Mesenchymal stem cell (in vitro differentiated cells and primary cell): ENCODE measurements at regions not wholly inside any gene's neighbourhood (a gene's known extent, or its start where the extent isn't known, plus 50 kb on each side); places are given as distances from the start of the nearest gene placed in this dataset.

ENCODE experiments used
- DNase-seq: peaks from one replicate; pipeline ENCODE4 v3.0.0-alpha.2; 2013
- H2AFZ ChIP-seq: one replicate; pipeline ENCODE4 v1.6.1; 2013; ENCODE audit warnings: low read depth, mild to moderate bottlenecking, control low read depth, inconsistent platforms, low read length, moderate library complexity
- H2AK5ac ChIP-seq: 2 replicates; pipeline ENCODE4 v1.6.1; 2013; ENCODE audit warnings: low read length, moderate library complexity, mild to moderate bottlenecking, inconsistent platforms; ENCODE audit not compliant: severe bottlenecking
- H2BK120ac ChIP-seq: one replicate; pipeline ENCODE4 v1.6.1; 2013; ENCODE audit warnings: low read depth, mild to moderate bottlenecking, inconsistent platforms, low read length, moderate library complexity
- H2BK12ac ChIP-seq, 2 experiments: one replicate each; pipeline ENCODE4 v1.6.1; 2013; ENCODE audit warnings: inconsistent platforms in 2 of 2, low read length in 2 of 2, mild to moderate bottlenecking in 2 of 2, moderate library complexity in 2 of 2, control low read depth in 1 of 2
- H2BK15ac ChIP-seq: one replicate; pipeline ENCODE4 v1.6.1; 2013; ENCODE audit warnings: mild to moderate bottlenecking, low read depth, inconsistent platforms; ENCODE audit not compliant: poor library complexity, severe bottlenecking
- H2BK5ac ChIP-seq: 2 replicates; pipeline ENCODE4 v1.6.1; 2013; ENCODE audit warnings: low read depth, mild to moderate bottlenecking, low read length, control low read depth, inconsistent platforms; ENCODE audit not compliant: poor library complexity, severe bottlenecking
- H3K14ac ChIP-seq, 2 experiments: one replicate each; pipeline ENCODE4 v1.6.1; 2013; ENCODE audit warnings: inconsistent platforms in 2 of 2, low read length in 2 of 2, control low read depth in 1 of 2, mild to moderate bottlenecking in 1 of 2, moderate library complexity in 1 of 2
- H3K18ac ChIP-seq, 2 experiments: one replicate each; pipeline ENCODE4 v1.6.1; 2013; ENCODE audit warnings: inconsistent platforms in 2 of 2, low read length in 2 of 2, control low read depth in 1 of 2, low read depth in 1 of 2, mild to moderate bottlenecking in 1 of 2
- H3K23ac ChIP-seq, 2 experiments: one replicate each; pipeline ENCODE4 v1.6.1; 2013; ENCODE audit warnings: inconsistent platforms in 2 of 2, low read length in 2 of 2, mild to moderate bottlenecking in 2 of 2, moderate library complexity in 2 of 2, control low read depth in 1 of 2
- H3K27ac ChIP-seq: 2 replicates; pipeline ENCODE4 v1.5.1; 2013; ENCODE audit warnings: mild to moderate bottlenecking, moderate library complexity, low read length, control low read depth, inconsistent platforms; ENCODE audit not compliant: poor library complexity, severe bottlenecking
- H3K27me3 ChIP-seq, 2 experiments: 2 replicates each; pipeline versions ENCODE4 v1.6.1 to v1.7.0; 2013; ENCODE audit warnings: low read length in 2 of 2, mild to moderate bottlenecking in 2 of 2, moderate library complexity in 2 of 2, control low read depth in 1 of 2, inconsistent platforms in 1 of 2; ENCODE audit not compliant: control insufficient read depth in 1 of 2, insufficient read depth in 1 of 2
- H3K36me3 ChIP-seq, 2 experiments: 2 replicates each; pipeline versions ENCODE4 v1.6.1 to v1.7.0; 2013; ENCODE audit warnings: low read length in 2 of 2, control low read depth in 1 of 2, inconsistent platforms in 1 of 2, low read depth in 1 of 2, mild to moderate bottlenecking in 1 of 2; ENCODE audit not compliant: insufficient read depth in 2 of 2, control insufficient read depth in 1 of 2
- H3K4ac ChIP-seq, 2 experiments: one replicate each; pipeline ENCODE4 v1.6.1; 2013; ENCODE audit warnings: inconsistent platforms in 2 of 2, low read length in 2 of 2, mild to moderate bottlenecking in 2 of 2, moderate library complexity in 2 of 2, control low read depth in 1 of 2, low read depth in 1 of 2
- H3K4me1 ChIP-seq: 2 replicates; pipeline ENCODE4 v1.6.1; 2013; ENCODE audit warnings: low read depth, low read length, control low read depth; ENCODE audit not compliant: control insufficient read depth, insufficient read depth
- H3K4me2 ChIP-seq: 2 replicates; pipeline ENCODE4 v1.6.1; 2013; ENCODE audit warnings: low read length, mild to moderate bottlenecking, inconsistent platforms; ENCODE audit not compliant: poor library complexity, severe bottlenecking
- H3K4me3 ChIP-seq, 2 experiments: 2 replicates each; pipeline versions ENCODE4 v1.5.1 to v1.7.0; 2013; ENCODE audit warnings: low read length in 2 of 2, mild to moderate bottlenecking in 2 of 2, control low read depth in 1 of 2, low read depth in 1 of 2; ENCODE audit not compliant: insufficient read depth in 1 of 2
- H3K79me1 ChIP-seq: replicated peaks from 2 replicates; pipeline ENCODE4 v1.6.1; 2013; ENCODE audit warnings: mild to moderate bottlenecking, control low read depth, low read length, inconsistent platforms; ENCODE audit not compliant: poor library complexity, severe bottlenecking
- H3K9ac ChIP-seq: 2 replicates; pipeline ENCODE4 v1.7.0; 2013; ENCODE audit warnings: mild to moderate bottlenecking, low read length, moderate library complexity
- H3K9me3 ChIP-seq: 2 replicates; pipeline ENCODE4 v1.7.0; 2013; ENCODE audit warnings: mild to moderate bottlenecking, low read length; ENCODE audit not compliant: control insufficient read depth
- H4K8ac ChIP-seq: one replicate; pipeline ENCODE4 v1.6.1; 2013; ENCODE audit warnings: inconsistent platforms, mild to moderate bottlenecking, low read length, moderate library complexity
- H4K91ac ChIP-seq: one replicate; pipeline ENCODE4 v1.6.1; 2013; ENCODE audit warnings: mild to moderate bottlenecking, low read length, inconsistent platforms
- WGBS: methylation state at CpG from one replicate; pipeline ENCODE4 v1.1.7; 2013; ENCODE audit warnings: mixed read lengths; 5-methylcytosine and 5-hydroxymethylcytosine counted together

- H3K4me1 ChIP-seq = no peaks in the 10 kb centered on the region
- H3K4me2 ChIP-seq = no peak overlapping the region
- H4K91ac ChIP-seq = no peak overlapping the region
- H2BK5ac ChIP-seq = no peak overlapping the region
- H2AK5ac ChIP-seq = no peak overlapping the region
- H2BK12ac ChIP-seq = no peak overlapping the region
- H3K27ac ChIP-seq = no peak overlapping the region
- no peak overlapping the region for H2BK120ac ChIP-seq
- H3K27me3 ChIP-seq = no peaks in the 10 kb centered on the region
- no peak overlapping the region for H3K4me3 ChIP-seq
- 94% methylated on average over 1 of the region's 3 CpGs for WGBS
- no peak overlapping the region for H3K9ac ChIP-seq
- DNase-seq = no peak
- H3K18ac ChIP-seq = no peak overlapping the region
- H3K36me3 ChIP-seq = no peaks in the 10 kb centered on the region
- no peak overlapping the region for H3K23ac ChIP-seq
- no peak overlapping the region for H3K4ac ChIP-seq
- H2AFZ ChIP-seq = no peak overlapping the region
- no peaks in the 10 kb centered on the region for H3K79me1 ChIP-seq
- no peak overlapping the region for H3K14ac ChIP-seq
- H3K9me3 ChIP-seq = peaks cover 14% of the 10 kb centered on the region
- no peak overlapping the region for H4K8ac ChIP-seq
- no peak overlapping the region for H2BK15ac ChIP-seq
These were observed 270.7 kb downstream of the SEMA3D start for GRCh38 chr7:84916161-84916560.

- WGBS = no CpG with 5 or more reads among the region's 1 CpG
- H3K36me3 ChIP-seq = no peaks in the 10 kb centered on the region
- H2BK15ac ChIP-seq = no peak overlapping the region
- no peak overlapping the region for H2BK12ac ChIP-seq
- H3K4ac ChIP-seq = no peak overlapping the region
- no peaks in the 10 kb centered on the region for H3K27me3 ChIP-seq
- H2AFZ ChIP-seq = no peak overlapping the region
- H4K91ac ChIP-seq = no peak overlapping the region
- no peak overlapping the region for H4K8ac ChIP-seq
- H3K27ac ChIP-seq = no peak overlapping the region
- no peak overlapping the region for H2BK5ac ChIP-seq
- no peak for DNase-seq
- no peaks in the 10 kb centered on the region for H3K9me3 ChIP-seq
- no peak overlapping the region for H3K18ac ChIP-seq
- H3K9ac ChIP-seq = no peak overlapping the region
- no peaks in the 10 kb centered on the region for H3K4me1 ChIP-seq
- H3K14ac ChIP-seq = no peak overlapping the region
- no peaks in the 10 kb centered on the region for H3K79me1 ChIP-seq
- H2AK5ac ChIP-seq = no peak overlapping the region
- H3K4me2 ChIP-seq = no peak overlapping the region
- no peak overlapping the region for H2BK120ac ChIP-seq
- no peak overlapping the region for H3K23ac ChIP-seq
- H3K4me3 ChIP-seq = no peak overlapping the region
These were observed 272.3 kb downstream of the SEMA3D start for GRCh38 chr7:84914598-84914997.

- Histone ChIP-seq H3K27me3 (no peaks in the 10 kb centered on the region), H3K14ac (no peak overlapping the region), H3K27ac (no peak overlapping the region), H3K4me2 (no peak overlapping the region), H4K8ac (no peak overlapping the region), H2BK5ac (no peak overlapping the region), H3K4me1 (no peaks in the 10 kb centered on the region), H3K4ac (no peak overlapping the region), H2AK5ac (no peak overlapping the region), H2AFZ (no peak overlapping the region), H3K23ac (no peak overlapping the region), H2BK12ac (no peak overlapping the region), H3K18ac (no peak overlapping the region), H3K79me1 (no peaks in the 10 kb centered on the region), H3K9me3 (no peaks in the 10 kb centered on the region), H4K91ac (no peak overlapping the region), H3K9ac (peak overlapping the region; percentile 73), H3K4me3 (peak overlapping the region in 1 of 2 experiments; percentile 61), H2BK15ac (no peak overlapping the region), H3K36me3 (no peaks in the 10 kb centered on the region), H2BK120ac (no peak overlapping the region)
- peak; percentile 50 for DNase-seq
These were observed 273.1 kb downstream of the SEMA3D start for GRCh38 chr7:84913731-84914130.

GRCh38 chr7:84912993-84913635 lies 273.7 kb downstream of the SEMA3D start:
- no peaks in the 10 kb centered on the region for H3K9me3 ChIP-seq
- H3K4me1 ChIP-seq = no peaks in the 10 kb centered on the region
- H3K23ac ChIP-seq = no peak overlapping the region
- H2BK15ac ChIP-seq = no peak overlapping the region
- H2BK12ac ChIP-seq = no peak overlapping the region
- H2AK5ac ChIP-seq = no peak overlapping the region
- H3K4me2 ChIP-seq = no peak overlapping the region
- peak overlapping the region in 1 of 2 experiments; percentile 61 for H3K4me3 ChIP-seq
- no peak overlapping the region for H3K27ac ChIP-seq
- H4K8ac ChIP-seq = peak overlapping the region; percentile 72
- no peak overlapping the region for H3K4ac ChIP-seq
- no peaks in the 10 kb centered on the region for H3K36me3 ChIP-seq
- no peak overlapping the region for H2AFZ ChIP-seq
- peak overlapping the region in 1 of 2 experiments; percentile 23 for H3K18ac ChIP-seq
- DNase-seq = peak; percentile 14
- no peak overlapping the region for H3K14ac ChIP-seq
- H2BK120ac ChIP-seq = no peak overlapping the region
- 80% methylated on average over 5 of the region's 5 CpGs for WGBS
- H3K79me1 ChIP-seq = no peaks in the 10 kb centered on the region
- H4K91ac ChIP-seq = no peak overlapping the region
- H3K27me3 ChIP-seq = no peaks in the 10 kb centered on the region
- peak overlapping the region; percentile 73 for H3K9ac ChIP-seq
- H2BK5ac ChIP-seq = no peak overlapping the region
